GM19455 (cell line): ENCODE measurements at regions not wholly inside any gene's neighbourhood (a gene's known extent, or its start where the extent isn't known, plus 50 kb on each side); places are given as distances from the start of the nearest gene placed in this dataset.

Experiments used
- ATAC-seq: cut with Tn5 transposase; IDR thresholded peaks from one replicate; pipeline ENCODE4 v1.9.1; 2021; ENCODE audit not compliant: unreplicated experiment

DNA sequence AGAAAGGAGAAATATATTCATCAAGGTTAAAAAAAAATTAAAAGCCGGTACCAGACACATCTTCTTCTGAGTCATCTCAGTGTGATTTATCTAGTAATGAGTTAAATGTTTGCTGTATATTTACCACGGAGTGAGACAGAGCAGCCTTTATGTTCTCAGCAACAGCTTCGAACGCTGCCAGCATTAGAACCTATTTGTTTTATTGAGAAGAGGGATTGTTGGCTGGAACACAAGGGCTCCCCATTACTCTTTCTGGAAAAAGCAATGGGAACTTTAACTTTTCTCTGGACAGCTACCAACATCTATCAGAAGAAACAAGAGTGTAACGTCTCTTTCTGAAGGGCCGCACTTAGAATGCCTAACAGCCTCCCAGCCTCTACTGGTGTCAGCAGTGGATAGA lies 105.3 kb upstream of the TAB2 start:
- ATAC-seq, result no peak

- no peak for ATAC-seq
These were observed 104.4 kb upstream of the TAB2 start for GRCh38 chr6:149212892-149213801.

GRCh38 chr6:149213829-149214228 lies 103.7 kb upstream of the TAB2 start:
- ATAC-seq, result no peak

DNA sequence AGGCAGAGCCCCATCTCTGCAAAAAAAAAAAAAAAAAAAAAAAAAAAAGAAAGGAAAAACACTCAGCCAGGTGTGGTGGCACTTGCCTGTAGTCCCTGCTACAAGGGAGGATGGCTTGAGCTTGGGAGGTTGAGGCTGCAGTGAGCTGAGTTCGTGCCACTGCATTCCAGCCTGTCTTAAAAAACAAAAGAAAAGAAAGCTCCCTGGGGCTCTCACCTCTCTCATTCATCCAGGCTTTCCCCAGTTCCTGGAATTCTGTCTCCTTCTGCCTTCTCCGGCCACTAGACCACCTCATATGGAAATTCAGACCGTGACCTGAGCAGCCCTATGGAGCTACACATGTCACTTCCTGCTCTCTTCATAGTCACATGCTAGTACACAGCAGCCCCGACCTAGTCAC lies 101.1 kb upstream of the TAB2 start:
- no peak for ATAC-seq

- ATAC-seq, result peak; percentile 56
These were observed 100.0 kb upstream of the TAB2 start for GRCh38 chr6:149217466-149217888.

DNA sequence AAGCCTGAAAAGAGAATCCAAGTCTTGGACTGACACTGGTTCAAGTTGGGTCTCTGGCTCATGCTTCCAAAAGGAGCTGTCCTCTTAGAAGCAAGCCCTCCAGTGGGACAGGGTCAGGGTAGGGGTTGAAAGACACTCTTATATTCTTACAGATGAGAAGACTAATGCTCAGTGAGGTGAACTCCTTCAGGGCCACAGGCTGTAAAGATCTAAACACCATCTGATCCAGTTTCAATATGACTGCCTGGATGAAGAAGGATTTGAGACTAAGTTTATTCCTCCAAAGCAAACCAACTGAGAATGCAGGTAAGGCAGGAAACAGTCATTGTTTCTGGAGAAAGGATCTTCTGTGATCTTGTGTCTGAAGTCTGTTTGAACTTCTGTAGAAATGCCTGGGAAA lies 99.0 kb upstream of the TAB2 start:
- no peak for ATAC-seq

- no peak for ATAC-seq
These were observed 98.6 kb upstream of the TAB2 start for GRCh38 chr6:149218915-149219314.

- no peak for ATAC-seq
These were observed 96.4 kb upstream of the TAB2 start for GRCh38 chr6:149220882-149221773.

- no peak for ATAC-seq
These were observed 95.8 kb upstream of the TAB2 start for GRCh38 chr6:149221774-149222070.

- no peak for ATAC-seq
These were observed 94.2 kb upstream of the TAB2 start for GRCh38 chr6:149223120-149223903.

GRCh38 chr6:149223904-149224351 lies 93.6 kb upstream of the TAB2 start:
- no peak for ATAC-seq

- no peak for ATAC-seq
These were observed 93.1 kb upstream of the TAB2 start for GRCh38 chr6:149224399-149224798.

- no peak for ATAC-seq
These were observed 92.1 kb upstream of the TAB2 start for GRCh38 chr6:149225370-149225769.

DNA sequence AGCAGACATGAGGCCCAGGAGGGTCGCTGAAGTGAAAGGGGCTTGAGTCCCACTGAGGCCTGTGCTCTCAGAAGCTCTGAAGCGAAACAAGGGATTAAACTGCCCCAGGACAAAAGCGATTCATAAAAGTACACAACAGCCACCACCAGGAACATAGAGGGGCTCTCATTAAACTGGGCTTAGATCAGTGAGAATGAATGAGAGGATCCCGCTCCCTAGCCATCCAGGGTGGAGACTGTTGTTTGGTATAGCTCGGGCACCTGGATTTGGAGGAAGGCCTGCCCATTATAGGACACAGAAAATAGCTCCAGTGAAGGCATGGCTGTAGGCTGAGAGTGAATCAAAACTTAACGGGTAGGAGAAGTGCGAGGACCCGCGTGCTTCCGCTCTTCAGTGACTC lies 91.6 kb upstream of the TAB2 start:
- ATAC-seq, result no peak

GRCh38 chr6:149227796-149228195 lies 89.7 kb upstream of the TAB2 start:
- no peak for ATAC-seq

GRCh38 chr6:149228311-149228955 lies 89.1 kb upstream of the TAB2 start:
- ATAC-seq, result no peak

- no peak for ATAC-seq
These were observed 88.4 kb upstream of the TAB2 start for GRCh38 chr6:149229096-149229495.

DNA sequence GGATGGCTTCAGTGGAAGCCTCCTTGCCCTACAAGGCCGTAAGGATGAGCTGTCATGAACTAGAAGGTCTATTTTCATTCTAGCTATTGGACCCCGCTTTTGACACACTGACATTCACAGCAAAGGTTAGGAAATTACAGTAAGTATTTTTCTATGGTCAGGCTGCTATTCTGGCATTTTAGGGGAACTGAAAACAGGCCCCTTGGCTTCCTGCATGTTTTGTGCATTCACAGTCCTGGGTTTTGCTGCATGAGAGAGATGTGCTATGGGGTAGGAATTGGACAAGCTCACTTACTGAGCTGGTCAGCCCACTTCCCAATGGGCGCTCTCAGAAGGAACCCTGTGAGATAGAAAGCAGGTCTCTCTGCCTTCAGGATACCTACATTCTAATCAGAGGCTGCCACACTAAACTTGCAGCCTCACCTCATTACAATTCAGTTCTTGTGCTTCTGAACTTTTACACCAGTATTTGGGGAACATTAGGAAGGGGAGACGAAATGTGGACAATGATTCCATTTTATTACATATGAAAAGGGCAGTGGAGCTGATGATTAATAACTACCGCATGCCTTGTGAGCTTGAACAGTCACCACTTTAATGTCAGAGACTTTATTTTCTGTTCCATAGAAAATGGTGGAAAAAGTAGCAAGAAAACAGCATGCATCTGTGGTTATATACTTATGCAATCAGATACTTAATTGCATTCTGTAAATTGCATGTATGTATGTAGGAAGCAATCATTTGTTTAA lies 86.6 kb upstream of the TAB2 start:
- no peak for ATAC-seq

GRCh38 chr6:149231778-149232177 lies 85.7 kb upstream of the TAB2 start:
- ATAC-seq, result no peak
